AG04450 (cell line): ENCODE measurements at regions not wholly inside any gene's neighbourhood (a gene's known extent, or its start where the extent isn't known, plus 50 kb on each side); places are given as distances from the start of the nearest gene placed in this dataset.

ENCODE experiments used
- CTCF ChIA-PET: fragments of 300-600, 350-600 bp; formaldehyde crosslinking; extraction: SDS; loops from one replicate; lab custom pipeline; 2022; ENCODE audit warnings: antibody characterized with exemption, inconsistent platforms; lab: Charles Lee
- POLR2A ChIA-PET: fragments of 350-600 bp; formaldehyde crosslinking; extraction: SDS; loops from one replicate; lab custom pipeline; 2021; ENCODE audit warnings: antibody characterized with exemption, inconsistent platforms; lab: Yijun Ruan, JAX
- DNase-seq: peaks from one replicate; pipeline ENCODE4 v3.0.0-alpha.2; 2011; ENCODE audit warnings: low read depth, low spot score
- H3K27ac ChIP-seq: one replicate; pipeline ENCODE4 v1.5.1; 2012; ENCODE audit warnings: low read depth, low read length, control low read depth
- H3K27me3 ChIP-seq: one replicate; pipeline ENCODE4 v1.6.0; 2012; ENCODE audit warnings: low read length; ENCODE audit not compliant: control insufficient read depth, insufficient read depth
- H3K4me3 ChIP-seq: 2 replicates; pipeline ENCODE4 v1.5.1; 2011; ENCODE audit warnings: mild to moderate bottlenecking, low read depth, low read length, control low read depth
- H3K9me3 ChIP-seq: 2 replicates; pipeline ENCODE4 v1.5.1; 2012; ENCODE audit warnings: low read length; ENCODE audit not compliant: control insufficient read depth, insufficient read depth
- TF ChIP-seq, protein P1 (sequence below): IDR thresholded peaks from 2 replicates; pipeline ENCODE4 v1.5.1; 2011; ENCODE audit warnings: low read depth, low read length, control low read depth, inconsistent platforms

DNA sequence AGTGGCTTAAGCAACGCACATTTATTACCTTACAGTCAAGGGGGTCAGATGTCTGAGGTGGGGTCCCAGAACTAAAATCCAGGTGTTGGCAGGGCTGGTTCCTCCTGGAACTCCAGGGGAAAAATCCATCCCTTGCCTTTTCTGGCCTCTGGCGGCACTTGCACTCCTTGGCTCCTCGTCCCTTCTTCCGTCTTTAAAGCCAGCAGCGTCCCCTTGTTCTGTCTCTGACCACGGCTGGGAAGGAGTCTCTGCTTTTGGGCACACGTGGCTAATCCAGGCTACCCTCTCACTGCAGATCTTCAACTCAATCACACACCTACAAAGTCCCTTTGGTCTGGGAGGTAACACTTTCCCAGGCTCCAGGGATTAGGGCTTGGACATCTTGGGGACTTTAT lies 73.5 kb upstream of the WNT7B start:
- DNase-seq, result no peak
- H3K27me3 ChIP-seq, result no peaks in the 10 kb centered on the region
- TF ChIP-seq, protein P1, sequence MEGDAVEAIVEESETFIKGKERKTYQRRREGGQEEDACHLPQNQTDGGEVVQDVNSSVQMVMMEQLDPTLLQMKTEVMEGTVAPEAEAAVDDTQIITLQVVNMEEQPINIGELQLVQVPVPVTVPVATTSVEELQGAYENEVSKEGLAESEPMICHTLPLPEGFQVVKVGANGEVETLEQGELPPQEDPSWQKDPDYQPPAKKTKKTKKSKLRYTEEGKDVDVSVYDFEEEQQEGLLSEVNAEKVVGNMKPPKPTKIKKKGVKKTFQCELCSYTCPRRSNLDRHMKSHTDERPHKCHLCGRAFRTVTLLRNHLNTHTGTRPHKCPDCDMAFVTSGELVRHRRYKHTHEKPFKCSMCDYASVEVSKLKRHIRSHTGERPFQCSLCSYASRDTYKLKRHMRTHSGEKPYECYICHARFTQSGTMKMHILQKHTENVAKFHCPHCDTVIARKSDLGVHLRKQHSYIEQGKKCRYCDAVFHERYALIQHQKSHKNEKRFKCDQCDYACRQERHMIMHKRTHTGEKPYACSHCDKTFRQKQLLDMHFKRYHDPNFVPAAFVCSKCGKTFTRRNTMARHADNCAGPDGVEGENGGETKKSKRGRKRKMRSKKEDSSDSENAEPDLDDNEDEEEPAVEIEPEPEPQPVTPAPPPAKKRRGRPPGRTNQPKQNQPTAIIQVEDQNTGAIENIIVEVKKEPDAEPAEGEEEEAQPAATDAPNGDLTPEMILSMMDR, result no peak
- ChIA-PET POLR2A (no interaction called here), CTCF (interaction anchor here (1.2 kb wide), 1 partner anchor 37 kb away, joined by 3 read pairs; no protein-coding TSS in a partner anchor)
- no peak overlapping the region for H3K27ac ChIP-seq
- H3K9me3 ChIP-seq, result no peaks in the 10 kb centered on the region
- no peak overlapping the region for H3K4me3 ChIP-seq

DNA sequence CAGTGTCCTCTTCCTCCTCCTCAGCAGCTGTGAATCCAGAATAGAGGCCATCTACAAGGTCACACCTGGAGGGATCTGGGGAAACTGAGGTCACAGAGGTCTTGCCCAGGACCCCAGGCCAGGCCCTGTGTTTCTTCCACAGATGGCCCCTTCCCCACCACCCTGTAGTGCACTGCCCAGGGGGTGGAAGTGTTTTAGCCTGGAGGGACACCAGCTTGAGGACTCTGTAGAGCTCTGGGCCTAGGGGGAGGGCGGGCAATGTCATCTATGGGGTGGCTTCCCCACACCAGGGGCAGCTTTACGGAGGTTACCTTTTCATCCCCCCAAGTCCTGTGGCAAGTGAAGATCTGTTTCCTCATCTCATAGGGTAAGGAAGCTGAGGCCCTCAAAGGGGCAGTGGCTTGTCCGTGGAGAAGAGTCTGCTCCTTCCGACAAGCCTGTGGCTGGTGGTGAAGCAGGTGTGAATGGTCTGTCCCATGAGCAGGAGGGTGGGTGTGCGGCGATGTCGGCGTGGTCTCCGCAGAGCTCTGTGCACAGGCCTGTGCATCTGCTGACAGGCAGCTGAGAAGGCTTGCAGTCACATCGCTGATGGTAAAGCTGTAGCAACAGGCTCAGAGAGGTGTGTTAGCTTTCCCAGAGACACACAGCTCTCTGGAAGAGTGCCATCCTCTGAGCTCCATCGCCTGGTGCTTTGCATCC lies 74.1 kb upstream of the WNT7B start:
- CTCF ChIA-PET, result interaction anchor here (1.2 to 2.0 kb wide), 2 partner anchors 38 to 45 kb away, joined by 3 to 8 read pairs; no protein-coding TSS in a partner anchor
- H3K27ac ChIP-seq, result no peak overlapping the region
- DNase-seq, result no peak
- H3K4me3 ChIP-seq, result no peak overlapping the region
- H3K27me3 ChIP-seq, result no peaks in the 10 kb centered on the region
- H3K9me3 ChIP-seq, result no peaks in the 10 kb centered on the region
- TF ChIP-seq, protein P1, result no peak
- POLR2A ChIA-PET, result no interaction called here

DNA sequence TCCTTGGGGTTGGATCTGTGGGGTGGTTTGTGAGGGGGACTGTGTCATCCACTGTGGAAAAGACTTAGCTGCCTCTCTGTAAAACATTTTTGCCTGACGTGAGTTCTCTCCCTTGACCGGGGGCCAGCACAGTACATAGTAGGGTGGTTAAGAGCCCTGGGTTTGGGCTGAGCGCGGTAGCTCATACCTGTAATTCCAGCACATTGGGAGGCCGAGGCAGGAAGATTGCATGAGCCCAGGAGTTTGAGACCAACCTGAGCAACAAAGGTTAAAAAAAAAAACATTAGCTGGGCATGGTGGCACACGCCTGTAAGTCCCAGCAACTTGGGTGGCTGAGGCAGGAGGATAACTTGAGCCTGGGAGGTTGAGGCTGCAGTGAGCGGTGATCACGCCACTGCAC lies 74.7 kb upstream of the WNT7B start:
- ChIA-PET CTCF (interaction anchor here (1.2 to 2.0 kb wide), 2 partner anchors 38 to 45 kb away, joined by 3 to 8 read pairs; no protein-coding TSS in a partner anchor), POLR2A (no interaction called here)
- Histone ChIP-seq H3K9me3 (no peaks in the 10 kb centered on the region), H3K4me3 (no peak overlapping the region), H3K27ac (no peak overlapping the region), H3K27me3 (no peaks in the 10 kb centered on the region)
- TF ChIP-seq, protein P1, result no peak
- no peak for DNase-seq

DNA sequence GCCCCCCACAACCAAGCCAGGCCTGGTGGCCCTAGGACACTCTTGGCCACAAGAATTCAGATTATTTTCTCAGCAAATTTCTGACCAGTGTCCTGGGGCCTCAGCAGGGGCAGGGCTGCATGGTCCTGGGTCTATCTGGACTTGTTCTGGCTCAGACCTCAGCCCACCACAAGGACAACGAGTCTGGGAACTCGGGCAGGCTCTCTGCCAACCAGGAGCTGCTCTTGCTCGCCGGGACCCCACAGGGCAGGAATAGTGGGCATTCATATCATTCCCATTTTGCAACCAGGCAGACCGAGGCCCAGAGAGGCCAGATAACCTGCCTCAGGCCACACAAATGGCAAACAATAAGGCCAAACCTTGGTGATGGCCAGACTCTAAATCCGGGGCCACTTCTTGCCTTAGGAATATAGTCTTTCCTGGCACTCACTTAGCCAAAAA lies 75.4 kb upstream of the WNT7B start:
- DNase-seq, result no peak
- Histone ChIP-seq H3K27me3 (no peaks in the 10 kb centered on the region), H3K9me3 (no peaks in the 10 kb centered on the region), H3K4me3 (no peak overlapping the region), H3K27ac (peak overlapping the region; percentile 47)
- POLR2A ChIA-PET, result interaction anchor here (1.1 kb wide), 1 partner anchor 17 kb away, joined by 4 read pairs; no protein-coding TSS in a partner anchor
- TF ChIP-seq, protein P1, result no peak
- CTCF ChIA-PET, result interaction anchor here (2.0 kb wide), 1 partner anchor 46 kb away, joined by 8 read pairs; no protein-coding TSS in a partner anchor
